ENCODE measurements at regions not wholly inside any gene's neighbourhood (a gene's known extent, or its start where the extent isn't known, plus 50 kb on each side); places are given as distances from the start of the nearest gene placed in this dataset.
A peak's percentile ranks its signal among the peaks of the same experiment; 100 is the strongest.

GRCh38 chr20:24102749-24103333 lies 114.3 kb upstream of the GGTLC1 start:
- peaks cover 0 to 3% (median 0%) of the 10 kb centered on the region in 7 donors for H3K9me3 Mint-ChIP-seq
- no peak overlapping the region for H3K27ac Mint-ChIP-seq
- H3K4me1 Mint-ChIP-seq, result no peaks in the 10 kb centered on the region
- H3K4me3 Mint-ChIP-seq, result no peak overlapping the region
- DNase-seq (no peak), ATAC-seq (ENCODE audit: low read depth in 2 of 2) (no peak)
- H3K27me3 Mint-ChIP-seq, result peaks cover 4 to 46% (median 16%) of the 10 kb centered on the region in 3 donors
- H3K36me3 Mint-ChIP-seq, result no peaks in the 10 kb centered on the region

- H3K36me3 Mint-ChIP-seq, result no peaks in the 10 kb centered on the region
- no peaks in the 10 kb centered on the region for H3K4me1 Mint-ChIP-seq
- H3K4me3 Mint-ChIP-seq, result no peak overlapping the region
- H3K27ac Mint-ChIP-seq, result no peak overlapping the region
- ATAC-seq (ENCODE audit: low read depth in 2 of 2) (no peak), DNase-seq (peak; percentile 6)
- peaks cover 4 to 49% (median 20%) of the 10 kb centered on the region in 3 donors for H3K27me3 Mint-ChIP-seq
- H3K9me3 Mint-ChIP-seq, result peaks cover 0 to 3% (median 0%) of the 10 kb centered on the region in 7 donors
Observed at GRCh38 chr20:24102290-24102689, 113.7 kb upstream of the GGTLC1 start.

GRCh38 chr20:24100370-24101011 lies 111.9 kb upstream of the GGTLC1 start:
- DNase-seq, result no peak
- Mint-ChIP-seq H3K27ac (no peak overlapping the region), H3K4me1 (no peaks in the 10 kb centered on the region), H3K4me3 (no peak overlapping the region), H3K36me3 (no peaks in the 10 kb centered on the region), H3K27me3 (peaks cover 0 to 55% (median 28%) of the 10 kb centered on the region in 3 donors), H3K9me3 (no peaks in the 10 kb centered on the region)
- peak in 1 of 2 donors; percentile 36 for ATAC-seq (ENCODE audit: low read depth in 2 of 2)

- Mint-ChIP-seq H3K36me3 (no peaks in the 10 kb centered on the region), H3K4me1 (no peaks in the 10 kb centered on the region), H3K4me3 (no peak overlapping the region), H3K27ac (no peak overlapping the region), H3K27me3 (peaks cover 0 to 45% (median 23%) of the 10 kb centered on the region in 3 donors), H3K9me3 (no peaks in the 10 kb centered on the region)
- ATAC-seq (ENCODE audit: low read depth in 2 of 2), result no peak
- no peak for DNase-seq
Observed at GRCh38 chr20:24098886-24099285, 110.3 kb upstream of the GGTLC1 start.

GRCh38 chr20:24097506-24098245 lies 109.1 kb upstream of the GGTLC1 start:
- Mint-ChIP-seq H3K4me3 (no peak overlapping the region), H3K4me1 (no peaks in the 10 kb centered on the region), H3K9me3 (no peaks in the 10 kb centered on the region), H3K36me3 (no peaks in the 10 kb centered on the region), H3K27me3 (peaks cover 0 to 41% (median 21%) of the 10 kb centered on the region in 3 donors), H3K27ac (no peak overlapping the region)
- DNase-seq, result no peak
- no peak for ATAC-seq (ENCODE audit: low read depth in 2 of 2)

- Mint-ChIP-seq H3K27ac (no peak overlapping the region), H3K4me3 (no peak overlapping the region), H3K36me3 (no peaks in the 10 kb centered on the region), H3K4me1 (no peaks in the 10 kb centered on the region), H3K27me3 (peaks cover 0 to 34% (median 21%) of the 10 kb centered on the region in 3 donors), H3K9me3 (no peaks in the 10 kb centered on the region)
- ATAC-seq (ENCODE audit: low read depth in 2 of 2) (no peak), DNase-seq (no peak)
Observed at GRCh38 chr20:24096864-24097450, 108.4 kb upstream of the GGTLC1 start.

- DNase-seq (no peak), ATAC-seq (ENCODE audit: low read depth in 2 of 2) (no peak)
- Mint-ChIP-seq H3K27me3 (peaks cover 0 to 37% (median 21%) of the 10 kb centered on the region in 3 donors), H3K27ac (no peak overlapping the region), H3K9me3 (no peaks in the 10 kb centered on the region), H3K36me3 (no peaks in the 10 kb centered on the region), H3K4me3 (no peak overlapping the region), H3K4me1 (no peaks in the 10 kb centered on the region)
Observed at GRCh38 chr20:24096264-24096663, 107.7 kb upstream of the GGTLC1 start.

GRCh38 chr20:24095756-24096155 lies 107.2 kb upstream of the GGTLC1 start:
- no peaks in the 10 kb centered on the region for H3K4me1 Mint-ChIP-seq
- DNase-seq (no peak), ATAC-seq (ENCODE audit: low read depth in 2 of 2) (no peak)
- no peak overlapping the region for H3K4me3 Mint-ChIP-seq
- H3K27me3 Mint-ChIP-seq, result peaks cover 0 to 39% (median 21%) of the 10 kb centered on the region in 3 donors
- no peak overlapping the region for H3K27ac Mint-ChIP-seq
- no peaks in the 10 kb centered on the region for H3K9me3 Mint-ChIP-seq
- no peaks in the 10 kb centered on the region for H3K36me3 Mint-ChIP-seq

- Mint-ChIP-seq H3K4me3 (no peak overlapping the region), H3K4me1 (no peaks in the 10 kb centered on the region), H3K27me3 (peaks cover 0 to 34% (median 21%) of the 10 kb centered on the region in 3 donors), H3K36me3 (no peaks in the 10 kb centered on the region), H3K27ac (no peak overlapping the region), H3K9me3 (no peaks in the 10 kb centered on the region)
- ATAC-seq (ENCODE audit: low read depth in 2 of 2) (no peak), DNase-seq (no peak)
Observed at GRCh38 chr20:24095303-24095702, 106.7 kb upstream of the GGTLC1 start.

GRCh38 chr20:24089576-24089975 lies 101.0 kb upstream of the GGTLC1 start:
- DNase-seq, result no peak
- Mint-ChIP-seq H3K27ac (peak overlapping the region in 1 of 6 donors; percentile 23), H3K36me3 (no peaks in the 10 kb centered on the region), H3K27me3 (peaks cover 4 to 20% (median 7%) of the 10 kb centered on the region in 3 donors), H3K4me1 (no peaks in the 10 kb centered on the region), H3K9me3 (no peaks in the 10 kb centered on the region), H3K4me3 (no peak overlapping the region)
- no peak for ATAC-seq (ENCODE audit: low read depth in 2 of 2)

GRCh38 chr20:24086121-24086520 lies 97.5 kb upstream of the GGTLC1 start:
- no peaks in the 10 kb centered on the region for H3K36me3 Mint-ChIP-seq
- no peak overlapping the region for H3K4me3 Mint-ChIP-seq
- peaks cover 0 to 18% (median 4%) of the 10 kb centered on the region in 3 donors for H3K27me3 Mint-ChIP-seq
- H3K27ac Mint-ChIP-seq, result no peak overlapping the region
- no peak for ATAC-seq (ENCODE audit: low read depth in 2 of 2)
- DNase-seq, result no peak
- no peaks in the 10 kb centered on the region for H3K9me3 Mint-ChIP-seq
- no peaks in the 10 kb centered on the region for H3K4me1 Mint-ChIP-seq

- Mint-ChIP-seq H3K27ac (no peak overlapping the region), H3K4me1 (no peaks in the 10 kb centered on the region), H3K36me3 (no peaks in the 10 kb centered on the region), H3K27me3 (peaks cover 0 to 11% (median 4%) of the 10 kb centered on the region in 3 donors), H3K4me3 (no peak overlapping the region), H3K9me3 (no peaks in the 10 kb centered on the region)
- DNase-seq (no peak), ATAC-seq (ENCODE audit: low read depth in 2 of 2) (no peak)
Observed at GRCh38 chr20:24084281-24084680, 95.7 kb upstream of the GGTLC1 start.

- Mint-ChIP-seq H3K4me3 (no peak overlapping the region), H3K4me1 (no peaks in the 10 kb centered on the region), H3K9me3 (no peaks in the 10 kb centered on the region), H3K27ac (no peak overlapping the region), H3K27me3 (peaks cover 0 to 11% (median 0%) of the 10 kb centered on the region in 3 donors), H3K36me3 (no peaks in the 10 kb centered on the region)
- no peak for ATAC-seq (ENCODE audit: low read depth in 2 of 2)
- DNase-seq, result no peak
Observed at GRCh38 chr20:24081077-24081476, 92.5 kb upstream of the GGTLC1 start.
